K562 (cell line): ENCODE measurements at regions not wholly inside any gene's neighbourhood (a gene's known extent, or its start where the extent isn't known, plus 50 kb on each side); places are given as distances from the start of the nearest gene placed in this dataset.

Experiments
- ATAC-seq: fragments of 200-7000 bp; cut with Tn5 transposase; 3 replicates; pipeline ENCODE4 v1.9.1; 2020; ENCODE audit warnings: moderate library complexity
- BruUV-seq: library from RNA; stranded (reverse); fragments of 400-500 nt; replicated peaks from 2 replicates; lab custom pipeline; 2021; lab: Mats Ljungman, UMichigan
- CTCF ChIA-PET: fragments of 300-600 bp; formaldehyde crosslinking; extraction: SDS; loops from one replicate; lab custom pipeline; 2021; ENCODE audit warnings: low intra/inter-chr PET ratio; lab: Yijun Ruan, JAX
- POLR2A ChIA-PET: fragments of 300-600, 350-650 bp; sonication (Branson Sonifier 250); formaldehyde crosslinking; extraction: SDS; loops from one replicate; lab custom pipeline; 2021; ENCODE audit warnings: antibody characterized with exemption, inconsistent platforms; lab: Yijun Ruan, JAX
- DNase-seq, 4 experiments: peaks; one replicate each; pipeline versions ENCODE4 v3.0.0 to v3.0.0-alpha.2; 2011 to 2018; ENCODE audit warnings: low spot score in 3 of 4, mixed read lengths in 3 of 4; ENCODE audit errors: extremely low read depth in 1 of 4
- FAIRE-seq: peaks from 2 replicates; lab custom pipeline; 2011; peaks lifted over from hg19 to GRCh38; lab: Jason Lieb, UNC
- H2AFZ ChIP-seq: 2 replicates; pipeline ENCODE4 v1.6.0; 2011; ENCODE audit warnings: low read depth, low read length, control low read depth, inconsistent platforms
- H3K27ac ChIP-seq: fragments of 200-600 bp; 3 replicates; pipeline ENCODE4 v1.8.0; 2011; ENCODE audit warnings: low read depth, mild to moderate bottlenecking, control low read depth, inconsistent platforms, low read length, moderate library complexity, mixed read lengths; ENCODE audit errors: extremely low read depth
- H3K27me3 ChIP-seq, 2 experiments: fragments of 300-600 bp in 1 of 2; 2 replicates in 1 of 2; 3 replicates in 1 of 2; pipeline versions ENCODE4 v1.6.0 to v1.8.0; 2011; ENCODE audit warnings: inconsistent platforms in 2 of 2, low read length in 2 of 2, mild to moderate bottlenecking in 1 of 2, mixed read lengths in 1 of 2, moderate library complexity in 1 of 2; ENCODE audit not compliant: control insufficient read depth in 2 of 2, insufficient read depth in 2 of 2
- H3K36me3 ChIP-seq: fragments of 300-600 bp; 3 replicates; pipeline ENCODE4 v1.8.0; 2011; ENCODE audit warnings: mild to moderate bottlenecking, low read length, inconsistent platforms; ENCODE audit not compliant: control insufficient read depth, insufficient read depth
- H3K4me1 ChIP-seq, 2 experiments: fragments of 200-600 bp in 1 of 2; replicated peaks in 1 of 2; 2 replicates in 1 of 2; 3 replicates in 1 of 2; pipeline versions ENCODE4 v1.5.1 to v1.8.0; 2011; ENCODE audit warnings: inconsistent platforms in 2 of 2, low read length in 2 of 2, mild to moderate bottlenecking in 1 of 2, mixed read lengths in 1 of 2, moderate library complexity in 1 of 2; ENCODE audit not compliant: control insufficient read depth in 2 of 2, insufficient read depth in 2 of 2
- H3K4me2 ChIP-seq: 2 replicates; pipeline ENCODE4 v1.6.1; 2011; ENCODE audit warnings: low read length, control low read depth, inconsistent platforms, mixed read lengths; ENCODE audit not compliant: insufficient read depth
- H3K4me3 ChIP-seq: fragments of 200-600 bp; sonication (generic), shearing (Covaris generic); 2 replicates; pipeline ENCODE4 v1.5.1; 2016; ENCODE audit warnings: control low read depth, inconsistent platforms
- H3K79me2 ChIP-seq: fragments of 200-600 bp; 3 replicates; pipeline ENCODE4 v1.8.0; 2011; ENCODE audit warnings: low read length, inconsistent platforms; ENCODE audit not compliant: control insufficient read depth, insufficient read depth
- H3K9ac ChIP-seq, 2 experiments: 2 replicates each; pipeline versions ENCODE4 v1.6.0 to v1.6.1; 2011; ENCODE audit warnings: low read depth in 2 of 2, low read length in 2 of 2, control low read depth in 1 of 2, inconsistent platforms in 1 of 2, mild to moderate bottlenecking in 1 of 2, mixed read lengths in 1 of 2; ENCODE audit not compliant: insufficient read depth in 1 of 2
- H3K9me1 ChIP-seq: one replicate; pipeline ENCODE4 v1.6.0; 2011; ENCODE audit warnings: inconsistent platforms, mild to moderate bottlenecking, low read length, moderate library complexity; ENCODE audit not compliant: control insufficient read depth, insufficient read depth
- H3K9me3 ChIP-seq: replicated peaks from 2 replicates; pipeline ENCODE4 v1.5.1; 2011; ENCODE audit warnings: low read depth, low read length, inconsistent platforms; ENCODE audit not compliant: control insufficient read depth, insufficient read depth
- H4K20me1 ChIP-seq: replicated peaks from 2 replicates; pipeline ENCODE4 v1.6.1; 2011; ENCODE audit warnings: low read length, inconsistent platforms, mixed read lengths; ENCODE audit not compliant: control insufficient read depth, insufficient read depth
- HNRNPLL ChIP-seq: fragments of 200-400 bp; formaldehyde crosslinking; IDR thresholded peaks from 2 replicates; pipeline ENCODE4 v1.6.1; 2017; ENCODE audit warnings: low read length, low read depth, mild to moderate bottlenecking; ENCODE audit not compliant: poor library complexity, severe bottlenecking
- MECOM ChIP-seq: fragments of 250-450 bp; sonication (Bioruptor Pico); IDR thresholded peaks from 2 replicates; pipeline ENCODE4 v1.8.0; 2022; ENCODE audit warnings: inconsistent platforms
- POLR2H ChIP-seq: IDR thresholded peaks from 2 replicates; pipeline ENCODE4 v1.6.1; 2016; ENCODE audit warnings: missing genetic modification characterization, low read depth, mild to moderate bottlenecking, control low read depth, missing compliant biosample characterization, moderate library complexity
- RAD21 ChIP-seq, 2 experiments: fragments of 250-450 bp in 1 of 2; fragments of 450-650 bp in 1 of 2; sonication (Bioruptor Pico) in 1 of 2; formaldehyde crosslinking in 1 of 2; IDR thresholded peaks in 1 of 2; conservative IDR thresholded peaks in 1 of 2; 2 replicates each; pipeline versions ENCODE4 v1.4.0 to v1.8.0; 2020 to 2022; ENCODE audit warnings: mild to moderate bottlenecking in 2 of 2, moderate library complexity in 1 of 2
- SRSF7 ChIP-seq: fragments of 200-400 bp; formaldehyde crosslinking; optimal IDR thresholded peaks from 2 replicates; pipeline ENCODE3; 2017; ENCODE audit warnings: mild to moderate bottlenecking, low read depth, low read length
- STAT6 ChIP-seq: sonication (generic); formaldehyde crosslinking; IDR thresholded peaks from 2 replicates; pipeline ENCODE4 v1.8.1; 2023; ENCODE audit warnings: mild to moderate bottlenecking, missing genetic modification reagents
- TGIF2 ChIP-seq: sonication (generic); formaldehyde crosslinking; IDR thresholded peaks from 2 replicates; pipeline ENCODE4 v1.8.1; 2022; ENCODE audit warnings: mild to moderate bottlenecking, missing genetic modification reagents, moderate library complexity
- ZNF165 ChIP-seq: fragments of 250-450 bp; sonication (Bioruptor Pico); IDR thresholded peaks from 2 replicates; pipeline ENCODE4 v1.4.0; 2020; ENCODE audit warnings: borderline replicate concordance
- ZNF512 ChIP-seq: IDR thresholded peaks from 2 replicates; pipeline ENCODE4 v1.6.1; 2016; ENCODE audit warnings: missing genetic modification characterization, missing compliant biosample characterization
- ZNF551 ChIP-seq: fragments of 250-450 bp; sonication (Bioruptor Pico); IDR thresholded peaks from 2 replicates; pipeline ENCODE4 v1.5.0; 2021; ENCODE audit warnings: mild to moderate bottlenecking, moderate library complexity
- ZNF644 ChIP-seq: fragments of 200-800 bp; sonication (Bioruptor generic); IDR thresholded peaks from 2 replicates; pipeline ENCODE4 v1.6.1; 2016; ENCODE audit warnings: low read depth, missing genetic modification characterization, missing compliant biosample characterization
- ZZZ3 ChIP-seq: fragments of 450-650 bp; IDR thresholded peaks from 2 replicates; pipeline ENCODE4 v1.6.1; 2016; ENCODE audit warnings: antibody characterized with exemption, mild to moderate bottlenecking, moderate library complexity
- WGBS: fragments of 100-300 bp; shearing (Covaris generic); methylation state at CpG from one replicate; pipeline ENCODE4 v1.1.6; 2016; ENCODE audit warnings: low coverage, mixed read lengths; ENCODE audit not compliant: insufficient coverage; ENCODE audit errors: missing lambda C conversion rate; 5-methylcytosine and 5-hydroxymethylcytosine counted together
- in situ Hi-C: fragments of 300-500 bp; cut with MboI; formaldehyde crosslinking; loops from 4 replicates; pipeline ENCODE4 v1.15.0; 2018; ENCODE audit warnings: inconsistent platforms, mixed read lengths
- intact Hi-C: fragments of 100-400 bp; cut with micrococcal nuclease; formaldehyde crosslinking; loops from 2 replicates; pipeline ENCODE4 v1.14.2; 2022

- WGBS = 31% methylated on average over 3 of the region's 3 CpGs
- no peak overlapping the region for H3K9ac ChIP-seq
- H3K4me3 ChIP-seq = no peak overlapping the region
- H3K4me1 ChIP-seq = no peaks in the 10 kb centered on the region
- DNase-seq (no peak), FAIRE-seq (no peak), ATAC-seq (no peak)
- H3K27ac ChIP-seq = no peak overlapping the region
- ChIA-PET POLR2A (interaction anchor here (1.0 to 1.4 kb wide), 2 partner anchors 45 kb away, joined by 3 to 5 read pairs; no protein-coding TSS in a partner anchor), CTCF (no interaction called here)
- in situ Hi-C loops = no loop called here
- H3K79me2 ChIP-seq = no peaks in the 10 kb centered on the region
- no peak overlapping the region for H3K4me2 ChIP-seq
- no peaks in the 10 kb centered on the region for H3K36me3 ChIP-seq
- intact Hi-C loops = no loop called here
- H4K20me1 ChIP-seq = no peaks in the 10 kb centered on the region
- H3K9me1 ChIP-seq = peaks cover 3% of the 10 kb centered on the region
- H3K27me3 ChIP-seq = no peaks in the 10 kb centered on the region
- no peaks in the 10 kb centered on the region for H3K9me3 ChIP-seq
- H2AFZ ChIP-seq = no peak overlapping the region
- no TSS peak for BruUV-seq
- TF ChIP-seq ZNF165 (CRISPR knock-in tag) (no peak), POLR2H (tag) (no peak), SRSF7 (no peak), STAT6 (CRISPR knock-in tag) (no peak), ZNF551 (CRISPR knock-in tag) (no peak), HNRNPLL (no peak), ZNF512 (tag) (no peak), ZZZ3 (no peak), RAD21 (CRISPR knock-in tag; conservative IDR thresholded peaks at IDR 0.05 in 1 of 2, IDR thresholded peaks at IDR 0.05 in 1 of 2) (no peak), ZNF644 (tag) (no peak), TGIF2 (CRISPR knock-in tag) (no peak), MECOM (no peak)
These were observed 207.9 kb upstream of the TBL1XR1 start for GRCh38 chr3:177405191-177405672.
